Effector CD4-positive, alpha-beta T cell (primary cell): ENCODE measurements at regions not wholly inside any gene's neighbourhood (a gene's known extent, or its start where the extent isn't known, plus 50 kb on each side); places are given as distances from the start of the nearest gene placed in this dataset.
"Not testable (repeated sequence)": the region's sequence is repeated elsewhere in the genome, so short reads cannot be mapped to it uniquely, and the experiment has no call there.

ENCODE experiments used
- DNase-seq: peaks from one replicate; pipeline ENCODE4 v3.0.0-alpha.2; 2020

DNA sequence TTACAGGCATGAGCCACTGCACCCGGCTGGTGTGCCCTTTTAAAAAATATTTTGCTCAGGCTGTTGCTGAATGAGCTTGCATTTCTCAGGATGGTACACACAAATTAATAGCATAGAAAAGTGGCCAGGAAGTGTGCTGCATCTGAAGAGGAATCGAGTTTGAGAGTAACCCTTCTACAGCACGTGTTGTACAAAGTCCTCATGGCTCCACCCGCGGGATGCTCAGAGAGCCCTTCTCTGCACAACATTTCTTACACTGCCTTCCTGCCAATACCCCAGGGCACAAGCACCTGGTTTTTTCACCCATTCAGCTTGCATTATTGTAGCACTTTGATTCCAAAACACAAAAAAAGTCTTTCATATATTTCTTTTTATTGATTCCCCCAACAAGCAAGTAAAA lies 90.1 kb upstream of the NEDD4L start:
- no peak for DNase-seq

DNA sequence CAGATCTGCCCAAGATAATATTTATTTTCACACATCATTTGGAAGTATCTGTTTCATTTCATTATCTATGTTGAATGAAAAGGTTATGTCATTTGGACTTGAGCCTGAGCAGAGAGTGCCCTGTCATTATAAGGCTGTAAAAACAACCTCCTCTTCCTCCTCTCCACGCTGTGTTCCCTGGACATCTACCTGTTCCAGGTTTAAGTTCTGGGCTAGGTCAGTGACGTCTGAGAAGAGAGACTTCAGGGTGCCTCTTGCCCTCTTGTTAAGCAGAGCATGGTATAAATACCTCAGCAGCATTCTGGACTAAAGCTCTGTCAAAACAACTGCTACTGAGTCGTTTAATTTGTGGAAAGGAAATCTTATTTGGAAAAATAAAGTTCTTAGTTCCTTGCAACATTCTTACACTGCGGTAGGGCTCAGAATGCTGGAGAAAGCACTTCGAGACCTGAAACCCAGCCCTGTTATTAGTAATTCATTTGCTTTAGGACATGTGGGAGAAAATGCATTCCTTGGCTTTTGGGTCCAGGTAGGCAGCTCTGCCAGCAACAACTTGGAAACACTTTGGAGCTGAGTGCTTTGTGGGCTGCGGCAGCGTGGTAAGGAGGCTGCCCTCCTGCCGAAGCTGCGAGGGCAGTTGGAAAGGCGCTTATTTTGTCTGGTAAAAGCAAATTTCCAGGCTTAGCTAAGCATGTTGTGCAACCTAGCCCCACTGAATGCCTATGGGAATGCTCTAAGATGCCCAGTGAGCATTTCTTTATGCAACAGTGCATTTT lies 91.8 kb upstream of the NEDD4L start:
- DNase-seq = no peak

DNA sequence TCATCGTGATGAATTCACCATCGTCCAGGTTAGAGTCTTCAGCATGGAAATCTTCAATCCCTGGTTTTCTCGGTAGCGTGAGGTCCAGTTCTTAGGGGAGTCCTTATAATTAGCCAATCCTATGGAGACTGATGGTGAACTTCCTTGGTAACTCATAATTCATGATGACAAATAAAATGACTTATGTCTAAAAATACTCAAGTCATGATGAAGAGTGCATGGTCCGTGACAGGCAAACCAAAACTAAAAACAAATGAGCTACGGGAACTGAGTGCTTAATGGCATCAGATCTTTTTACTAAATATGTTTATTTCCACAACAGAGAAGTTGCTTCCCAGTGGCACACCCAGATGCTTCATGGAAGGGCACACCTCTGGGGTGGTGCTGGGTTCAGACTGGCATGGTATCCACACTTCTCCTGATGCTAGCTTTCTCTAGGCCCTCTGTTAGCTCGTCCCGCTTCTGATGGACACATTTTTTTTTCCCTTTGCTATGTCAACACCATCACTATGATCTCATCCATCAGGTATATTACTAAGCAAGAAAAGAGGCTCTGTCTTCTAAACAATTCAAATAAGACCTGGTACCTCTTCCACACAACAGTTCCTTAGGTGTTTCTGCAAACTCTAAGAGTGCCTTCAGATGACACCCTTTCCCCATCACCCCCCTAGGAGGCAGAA lies 92.8 kb upstream of the NEDD4L start:
- DNase-seq = no peak

DNA sequence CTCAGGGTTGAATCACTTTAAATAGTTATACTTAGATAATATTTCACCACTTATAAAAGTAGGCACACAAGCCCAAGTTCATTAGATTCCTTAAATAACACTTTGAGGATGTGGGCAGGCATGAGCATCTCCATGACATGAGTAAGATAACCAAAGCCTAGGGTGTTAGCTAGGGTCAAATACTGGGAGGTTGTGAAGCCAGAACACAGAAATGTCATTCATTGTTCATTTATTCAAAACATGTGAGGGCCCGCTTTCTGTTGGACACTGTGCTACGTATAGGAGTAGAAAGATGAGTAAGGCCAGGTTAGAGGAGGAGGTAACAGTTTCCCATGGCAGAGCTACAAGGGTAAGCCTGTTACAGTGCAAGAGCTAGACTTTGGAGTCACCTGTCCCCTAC lies 93.5 kb upstream of the NEDD4L start:
- DNase-seq = no peak

DNA sequence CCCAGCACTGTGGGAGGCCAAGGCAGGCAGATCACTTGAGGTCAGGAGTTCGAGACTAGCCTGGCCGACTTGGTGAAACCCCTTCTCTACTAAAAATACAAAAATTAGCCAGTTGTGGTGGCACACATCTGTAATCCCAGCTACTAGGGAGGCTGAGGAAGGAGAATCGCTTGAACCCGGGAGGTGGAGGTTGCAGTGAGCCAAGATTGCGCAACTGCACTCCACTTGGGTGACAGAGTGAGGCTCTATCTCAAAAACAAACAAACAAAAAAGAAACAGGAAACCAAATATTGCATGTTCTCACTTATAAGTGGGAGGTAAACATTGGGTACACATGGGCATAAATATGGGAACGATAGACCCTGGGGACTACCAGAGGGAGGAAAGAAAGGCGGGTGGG lies 94.7 kb upstream of the NEDD4L start:
- DNase-seq = not testable (repeated sequence)

DNA sequence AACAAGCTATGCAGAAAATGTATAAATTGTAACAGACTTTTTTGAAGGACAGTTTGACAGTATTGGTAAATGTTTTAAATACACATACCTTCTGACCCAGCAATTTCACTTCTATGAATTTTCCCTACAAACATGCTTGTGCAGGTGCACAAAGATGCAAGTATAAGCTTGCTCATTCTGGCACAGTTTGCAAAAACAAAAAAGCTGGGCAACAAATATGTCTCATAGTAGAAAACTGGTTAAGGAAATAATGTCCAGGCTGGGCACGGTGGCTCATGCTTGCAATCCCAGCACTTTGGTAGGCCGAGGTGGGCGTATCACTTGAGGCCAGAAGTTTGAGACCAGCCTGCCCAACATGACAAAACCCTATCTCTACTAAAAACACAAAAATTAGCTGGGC lies 96.9 kb upstream of the NEDD4L start:
- DNase-seq = no peak

DNA sequence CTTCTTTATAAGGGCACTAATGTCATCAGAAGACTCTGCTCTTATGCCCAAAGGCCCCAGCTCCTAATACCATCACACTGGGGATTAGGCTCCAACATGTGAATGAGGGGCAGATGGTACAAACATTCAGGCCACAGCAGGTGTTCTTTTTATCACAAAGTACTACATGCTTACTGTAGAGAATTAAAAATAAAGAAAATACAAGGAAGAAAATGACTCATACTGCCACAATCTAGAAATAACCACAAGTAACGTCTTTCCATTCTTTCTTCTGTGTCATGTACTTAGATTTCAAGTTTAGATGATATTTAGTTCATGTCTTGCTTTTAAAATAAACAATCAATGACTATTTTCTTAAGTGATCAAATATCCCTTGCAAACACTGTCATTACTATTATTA lies 100.3 kb upstream of the NEDD4L start:
- DNase-seq = no peak

DNA sequence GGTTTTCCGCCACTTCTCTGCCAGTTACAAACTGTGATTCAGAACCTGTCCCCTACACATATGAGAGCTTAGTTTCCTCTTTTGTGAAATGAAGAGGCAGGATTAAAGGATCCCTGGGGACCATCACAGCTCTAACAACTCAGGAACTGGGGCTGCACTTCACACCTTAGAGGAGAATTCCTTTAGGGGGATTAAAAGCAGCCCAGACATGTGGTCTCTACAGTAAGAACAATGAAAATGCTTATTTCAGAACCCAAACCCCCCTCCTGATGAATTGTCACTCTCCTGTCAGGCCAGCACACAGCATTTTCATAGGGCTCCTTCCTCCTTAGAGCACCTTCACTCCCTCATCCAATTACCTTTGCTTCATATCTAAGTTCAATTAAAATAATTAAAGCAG lies 101.5 kb upstream of the NEDD4L start:
- no peak for DNase-seq

DNA sequence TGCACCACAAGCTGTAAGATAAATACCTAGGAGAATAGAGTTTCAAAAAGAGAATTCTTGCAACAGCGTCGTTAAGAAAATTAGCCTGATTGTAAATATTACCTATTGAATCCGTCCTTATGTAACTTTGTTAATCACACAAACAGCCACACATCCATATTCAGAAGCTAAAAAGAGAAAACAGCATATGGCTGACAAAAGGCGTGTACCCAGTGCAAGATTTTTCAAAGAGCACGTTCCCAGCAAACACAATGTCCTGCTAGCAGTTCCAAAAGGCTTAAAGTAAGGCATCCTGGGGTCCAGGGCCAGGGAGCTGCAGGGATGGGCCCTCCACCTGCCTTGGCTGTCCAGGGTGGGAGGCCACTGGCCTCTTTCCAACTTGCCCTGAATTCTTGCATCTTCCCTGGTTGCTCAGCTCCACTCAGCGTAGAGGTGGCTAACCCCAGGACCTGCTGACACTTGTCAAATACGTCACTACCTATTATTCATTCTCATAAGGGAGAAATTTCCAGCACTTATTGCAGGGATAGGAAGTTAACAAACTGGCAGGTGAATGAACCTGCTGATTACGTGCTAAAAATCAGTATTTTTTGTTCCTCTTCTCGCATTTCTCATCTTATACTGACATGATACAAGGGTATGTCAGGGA lies 102.1 kb upstream of the NEDD4L start:
- no peak for DNase-seq

DNA sequence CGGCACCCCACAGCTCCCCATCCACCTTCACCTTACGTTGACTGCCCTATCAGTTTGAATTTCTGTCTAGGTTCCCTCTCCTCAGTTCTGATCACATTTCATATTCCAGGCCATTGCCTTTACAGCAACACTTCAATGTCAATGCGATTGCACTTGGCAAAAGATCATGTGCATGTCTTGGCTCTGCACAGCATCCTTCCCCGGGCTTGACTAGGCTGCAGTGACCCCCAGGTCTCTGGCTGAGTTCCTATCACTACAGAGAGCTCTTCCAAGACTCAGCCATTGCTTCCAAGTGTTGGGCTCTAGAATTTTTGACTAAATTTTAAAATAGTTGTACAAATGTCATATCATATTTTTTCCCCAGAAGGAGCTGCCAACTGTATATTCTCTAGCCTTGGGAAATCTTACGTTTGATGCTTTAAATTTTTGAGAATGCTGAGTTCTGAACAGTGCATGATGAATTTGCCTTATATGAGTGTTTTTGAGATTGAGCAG lies 103.8 kb upstream of the NEDD4L start:
- DNase-seq = no peak

DNA sequence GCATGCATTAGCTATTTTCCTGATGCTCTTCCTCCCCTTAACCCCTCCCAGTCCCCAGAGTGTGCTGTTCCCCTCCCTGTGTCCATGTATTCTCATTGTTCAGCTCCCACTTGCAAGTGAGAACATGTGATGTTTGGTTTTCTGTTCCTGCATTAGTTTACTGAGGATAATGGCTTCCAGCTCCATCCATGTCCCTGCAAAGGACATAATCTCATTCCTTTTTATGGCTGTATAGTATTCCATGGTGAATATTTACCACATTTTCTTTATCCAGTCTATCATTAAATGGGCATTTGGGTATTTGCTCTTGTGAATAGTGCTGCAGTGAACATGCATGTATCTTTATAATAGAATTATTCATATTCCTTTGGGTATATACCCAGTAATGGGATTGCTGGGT lies 109.7 kb upstream of the NEDD4L start:
- DNase-seq = not testable (repeated sequence)

DNA sequence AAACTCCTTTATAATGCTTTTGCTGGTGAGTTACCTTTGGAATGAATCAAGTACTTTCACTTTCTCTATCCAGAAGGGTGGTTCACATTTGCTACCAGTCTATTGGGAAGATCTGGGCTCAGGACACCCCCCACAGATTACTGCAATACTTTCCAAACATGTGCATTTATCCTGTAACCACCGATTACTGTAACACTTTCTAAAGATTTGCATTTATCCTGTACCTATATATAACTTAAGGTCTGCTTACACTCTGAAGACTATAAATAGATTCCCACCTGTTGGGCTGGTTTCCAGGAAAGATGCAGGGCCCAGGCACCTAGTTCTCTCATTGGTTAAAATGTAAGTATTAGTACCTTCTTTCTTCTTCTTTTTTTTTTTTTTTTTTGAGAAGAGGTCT lies 113.0 kb upstream of the NEDD4L start:
- no peak for DNase-seq

DNA sequence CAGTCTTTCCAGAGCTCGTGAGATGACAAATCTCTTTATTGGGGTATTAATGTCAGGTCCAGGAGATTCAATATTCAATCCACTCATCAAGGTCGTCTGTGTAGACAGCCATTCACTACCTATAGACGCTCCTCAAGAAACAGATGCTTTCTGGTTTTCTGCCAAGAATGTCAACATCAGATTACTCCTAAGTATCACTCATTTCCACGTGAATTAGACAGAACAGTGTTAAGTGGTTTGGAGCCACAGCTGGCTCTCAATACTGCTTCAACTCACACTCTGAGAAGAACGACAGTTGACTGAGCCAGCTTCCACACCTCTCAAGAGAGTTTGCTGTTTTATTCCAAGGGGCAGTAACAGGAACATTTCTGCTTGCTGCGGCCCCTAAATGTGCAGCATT lies 113.5 kb upstream of the NEDD4L start:
- DNase-seq = no peak

DNA sequence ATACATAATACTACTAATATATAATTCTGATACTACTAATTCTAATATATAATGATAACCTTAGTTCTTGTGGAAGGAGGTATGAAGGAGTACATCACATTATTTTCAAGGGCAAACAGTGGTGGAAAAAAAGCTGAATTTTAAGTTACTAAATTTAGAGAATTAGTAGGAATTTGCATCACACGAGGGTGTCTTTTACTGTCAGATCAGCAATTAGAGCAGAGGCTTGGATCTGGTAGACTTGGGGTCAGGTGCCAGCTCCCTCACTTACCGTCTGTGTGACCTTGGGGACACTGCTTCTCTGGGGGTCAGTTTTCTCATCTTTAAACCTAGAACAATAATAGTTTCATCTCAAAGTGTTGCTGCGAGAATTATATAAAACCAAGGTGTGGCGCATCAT lies 114.1 kb upstream of the NEDD4L start:
- DNase-seq = no peak

DNA sequence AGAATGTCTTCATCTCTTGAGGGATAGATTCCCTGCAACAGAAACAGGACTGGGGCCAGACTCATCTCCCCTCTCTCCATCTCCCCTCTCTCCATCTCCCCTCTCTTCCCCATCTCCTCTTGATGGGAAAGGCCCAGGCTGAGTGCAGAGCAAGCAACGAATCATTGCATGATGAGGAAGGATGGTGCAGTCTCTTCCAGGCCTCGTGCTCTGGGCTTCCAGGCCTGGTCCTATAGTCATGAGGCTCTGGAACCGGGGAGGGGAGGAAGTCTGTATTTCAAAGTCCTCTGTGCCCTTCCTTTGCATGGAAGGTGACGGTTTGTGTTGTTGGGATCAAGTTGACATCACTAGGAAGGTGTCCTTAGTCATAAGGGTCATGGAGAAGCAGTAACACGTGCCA lies 115.6 kb upstream of the NEDD4L start:
- no peak for DNase-seq

DNA sequence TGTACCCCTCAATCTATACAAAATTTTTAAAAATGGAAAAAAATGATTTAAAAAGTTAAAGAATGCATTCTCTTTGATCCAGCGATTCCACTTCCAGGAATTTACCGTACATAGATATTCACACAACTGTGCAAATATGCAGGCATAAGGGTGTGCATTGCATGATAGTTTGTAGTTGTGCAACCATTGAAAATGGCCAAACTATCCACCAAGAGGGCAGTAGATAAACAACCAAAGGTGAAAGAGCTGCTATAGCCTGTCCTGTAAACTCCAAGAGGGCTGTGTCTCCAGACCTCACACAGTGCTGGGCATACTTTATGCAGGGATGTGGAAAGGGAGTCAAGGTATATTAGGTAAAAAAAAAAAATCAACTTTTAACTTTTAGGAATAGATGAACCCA lies 116.5 kb upstream of the NEDD4L start:
- DNase-seq = no peak

DNA sequence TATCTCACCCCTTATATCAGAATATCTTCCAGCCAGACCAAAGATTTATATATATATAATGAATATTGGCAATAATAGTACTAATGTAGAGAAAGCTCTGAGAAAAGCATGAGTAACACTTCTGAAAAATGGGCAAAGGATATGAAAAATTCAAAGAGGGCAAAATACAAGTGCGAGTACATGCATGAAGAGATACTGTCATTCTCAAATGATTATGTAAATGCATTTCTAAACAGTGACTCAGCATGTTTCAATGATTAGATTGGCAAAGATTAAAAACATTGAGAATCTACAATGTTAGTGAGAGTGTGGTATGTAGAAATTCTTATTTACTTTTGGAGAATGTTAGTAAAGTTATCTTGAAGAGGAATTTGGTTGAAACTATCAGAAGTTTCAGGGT lies 118.3 kb upstream of the NEDD4L start:
- no peak for DNase-seq

DNA sequence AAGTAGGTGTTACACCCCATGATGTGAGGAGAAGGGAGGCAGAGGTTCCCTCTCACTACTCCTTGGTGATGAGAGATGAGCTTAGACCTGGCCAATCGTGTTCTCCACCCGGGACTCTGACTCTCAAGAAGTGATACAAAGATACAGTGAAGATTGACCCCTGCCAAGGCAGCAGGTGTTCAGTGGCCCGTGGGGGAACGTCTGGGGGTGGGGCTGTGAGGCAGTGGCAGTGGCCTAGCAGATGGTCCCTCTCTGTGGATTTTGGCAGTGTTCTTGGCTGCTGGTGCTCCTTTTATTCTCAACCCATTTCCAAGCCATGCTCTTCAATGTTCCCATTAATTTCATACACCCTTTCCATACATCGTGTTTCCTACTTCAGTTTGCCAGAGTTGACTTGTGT lies 120.4 kb upstream of the NEDD4L start:
- DNase-seq = no peak

DNA sequence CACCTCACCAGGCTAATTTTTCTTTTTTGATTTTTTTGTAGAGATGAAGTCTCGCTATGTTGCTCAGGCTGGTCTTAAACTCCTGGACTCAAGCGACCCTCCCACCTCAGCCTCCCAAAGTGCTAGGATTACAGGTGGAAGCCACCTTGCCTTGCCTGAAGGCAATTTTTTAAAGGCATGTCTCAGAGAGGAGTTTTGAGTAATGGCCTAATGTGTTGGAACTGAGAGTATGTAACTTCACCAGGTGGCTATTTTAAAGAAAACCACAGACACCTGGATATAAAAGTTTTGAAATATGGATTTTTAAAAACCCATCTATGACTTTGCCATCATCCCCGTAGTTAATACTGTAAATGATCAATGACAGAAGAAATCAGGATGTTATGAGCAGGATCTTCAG lies 119.8 kb upstream of the ATP8B1 start:
- no peak for DNase-seq

DNA sequence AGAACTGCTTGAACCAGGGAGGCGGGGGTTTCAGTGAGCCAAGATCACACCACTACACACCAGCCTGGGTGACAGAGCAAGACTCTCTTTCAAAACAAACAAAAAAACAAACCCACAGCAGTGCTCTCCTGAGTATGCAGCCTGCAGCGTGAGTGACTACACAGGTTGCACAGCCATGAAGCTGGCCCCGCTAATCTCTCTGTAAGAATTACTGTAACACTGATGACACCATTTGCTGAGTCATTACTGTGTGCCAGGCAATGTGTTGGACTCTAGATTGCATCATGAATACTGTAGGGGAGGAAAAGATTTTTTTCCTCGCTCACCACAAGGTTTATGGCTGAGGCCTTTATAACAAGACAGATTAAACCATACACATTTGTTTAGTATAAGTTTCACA lies 118.6 kb upstream of the ATP8B1 start:
- DNase-seq = no peak

DNA sequence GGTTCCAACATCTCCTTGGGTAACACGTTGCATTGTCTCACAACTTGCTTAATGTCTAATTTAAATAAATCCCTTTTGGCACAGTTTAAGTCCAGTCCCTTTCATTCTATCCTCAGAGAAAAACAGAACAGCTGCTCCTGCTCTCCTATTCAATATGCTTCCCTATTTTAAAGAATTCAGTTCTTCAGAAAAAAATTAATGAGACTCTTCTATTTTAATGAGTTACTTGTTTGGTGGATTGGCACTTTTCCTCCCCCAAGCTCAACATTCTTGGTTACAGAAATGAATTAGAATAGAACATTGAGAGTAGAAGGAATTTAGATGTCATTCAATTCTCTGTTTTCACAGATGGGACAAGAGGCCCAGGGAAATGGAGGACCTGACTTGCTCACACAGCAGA lies 116.9 kb upstream of the ATP8B1 start:
- no peak for DNase-seq

DNA sequence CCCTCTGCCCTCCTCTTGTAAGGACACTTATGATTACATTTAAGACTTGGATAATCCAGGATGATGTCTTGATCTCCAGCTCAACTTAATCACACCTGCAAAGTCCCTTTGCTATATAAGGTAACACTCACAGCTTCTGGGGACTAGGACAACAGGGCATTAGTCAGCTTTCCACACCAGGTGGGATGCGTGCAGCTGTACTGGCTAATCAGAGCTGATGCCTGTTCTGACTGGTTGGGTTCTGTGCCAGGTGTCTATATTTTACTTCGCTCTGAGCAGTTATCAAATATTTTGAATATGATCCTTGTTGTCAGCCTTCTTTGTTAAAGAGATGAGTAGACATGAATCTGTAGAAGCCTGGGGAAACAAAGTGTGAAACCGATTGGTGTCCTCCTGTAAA lies 115.5 kb upstream of the ATP8B1 start:
- no peak for DNase-seq

DNA sequence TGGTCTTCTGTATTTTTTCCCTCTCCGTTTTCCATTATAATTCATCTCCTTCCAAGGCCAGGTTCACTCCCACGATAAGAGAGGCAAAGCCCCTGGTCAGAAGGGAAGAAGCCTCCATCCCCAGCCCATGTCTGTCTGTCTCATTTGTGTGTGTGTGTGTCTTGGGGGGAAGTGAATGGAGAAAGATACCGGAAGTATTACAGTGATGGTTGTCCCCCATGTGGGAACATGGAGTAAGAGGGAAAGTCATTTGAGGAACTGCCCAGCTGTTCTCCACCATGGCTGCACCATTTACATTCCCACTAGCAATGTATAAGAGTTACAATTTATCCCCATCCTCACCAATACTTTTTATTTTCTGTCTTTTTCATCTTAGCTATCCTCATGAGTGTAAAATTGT lies 113.6 kb upstream of the ATP8B1 start:
- DNase-seq = no peak
